Upper lobe of left lung (tissue), 6 donors: ENCODE measurements at regions not wholly inside any gene's neighbourhood (a gene's known extent, or its start where the extent isn't known, plus 50 kb on each side); places are given as distances from the start of the nearest gene placed in this dataset.

Source experiments
- ATAC-seq, 2 donors: fragments of 200-7000 bp; cut with Tn5 transposase; one replicate each; pipeline ENCODE4 v1.9.1; 2022; ENCODE audit warnings: mild to moderate bottlenecking in 2 of 2, moderate library complexity in 2 of 2; ENCODE audit not compliant: low FRiP score in 2 of 2
- DNase-seq, 2 donors: peaks; one replicate each; pipeline ENCODE4 v3.0.0-alpha.2; 2019 to 2020
- H3K27ac ChIP-seq, 4 donors: fragments of 200-600 bp; sonication (generic); one replicate each; pipeline ENCODE4 v1.5.1; 2016 to 2019
- H3K27me3 ChIP-seq, 4 donors: fragments of 200-600 bp; sonication (generic); one replicate each; pipeline ENCODE4 v1.5.1; 2017 to 2019
- H3K36me3 ChIP-seq, 4 donors: fragments of 200-600 bp; sonication (generic); one replicate each; pipeline ENCODE4 v1.5.1; 2016 to 2019
- H3K4me1 ChIP-seq, 4 donors: fragments of 200-600 bp; sonication (generic); one replicate each; pipeline ENCODE4 v1.5.1; 2018 to 2019
- H3K4me3 ChIP-seq, 4 donors: fragments of 200-600 bp; sonication (generic); one replicate each; pipeline ENCODE4 v1.5.1; 2017 to 2019; ENCODE audit warnings: mild to moderate bottlenecking in 2 of 4, moderate library complexity in 1 of 4
- H3K9me3 ChIP-seq, 4 donors: fragments of 200-600 bp; sonication (generic); one replicate each; pipeline ENCODE4 v1.5.1; 2018 to 2019
- EP300 ChIP-seq, 4 donors: sonication (generic); formaldehyde crosslinking; IDR thresholded peaks; one replicate each; pipeline ENCODE4 v1.5.1; 2017; ENCODE audit warnings: antibody characterized with exemption in 4 of 4, control low read depth in 2 of 4
- POLR2A ChIP-seq, 4 donors: fragments of 450-650 bp; IDR thresholded peaks; one replicate each; pipeline ENCODE4 v1.5.1; 2016 to 2017; ENCODE audit warnings: antibody characterized with exemption in 4 of 4, mild to moderate bottlenecking in 2 of 4
- POLR2AphosphoS5 ChIP-seq, 2 donors: sonication (generic); formaldehyde crosslinking; IDR thresholded peaks; one replicate each; pipeline ENCODE4 v1.5.1; 2017; ENCODE audit warnings: antibody characterized with exemption in 2 of 2
- WGBS, 2 donors: methylation state at CpG; one replicate each; pipeline ENCODE4 v1.1.5; 2017 to 2018; 5-methylcytosine and 5-hydroxymethylcytosine counted together
- TF ChIP-seq, protein P1 (sequence below), 6 experiments: fragments of 450-650 bp in 4 of 6; fragments of 200-600 bp in 2 of 6; sonication (generic) in 2 of 6; IDR thresholded peaks; one replicate each; pipeline ENCODE4 v1.5.1; 2016 to 2019; ENCODE audit warnings: antibody characterized with exemption in 6 of 6
- donor health status: DM: no; HTN: no; CAD: no; lungs with moderate emphysema.
- donor health status: DM: no; HTN: yes; CAD: no; lungs with severe emphysema.

DNA sequence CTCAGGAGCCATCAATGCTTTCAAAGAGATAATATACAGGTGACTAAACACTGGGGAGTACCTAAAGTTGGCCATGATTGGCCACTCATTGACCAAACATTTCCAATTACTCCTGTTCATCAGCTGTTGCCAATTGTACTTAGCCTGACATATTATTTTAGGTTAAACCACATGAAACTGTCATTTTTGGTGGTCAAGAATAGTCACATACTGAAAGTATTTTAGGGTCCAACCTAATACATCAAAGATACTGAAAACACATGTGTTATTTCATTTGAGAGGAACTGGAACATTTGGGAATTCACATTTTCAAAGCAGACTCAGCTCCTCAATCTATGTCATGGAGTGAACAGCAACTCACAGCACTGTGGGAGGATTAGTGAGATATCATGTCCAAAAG, 63.9 kb upstream of the KCNA5 start:
- Histone ChIP-seq H3K27me3 (no peaks in the 10 kb centered on the region), H3K27ac (no peak overlapping the region), H3K9me3 (no peaks in the 10 kb centered on the region), H3K4me3 (no peak overlapping the region), H3K36me3 (no peaks in the 10 kb centered on the region), H3K4me1 (no peaks in the 10 kb centered on the region)
- no peak for TF ChIP-seq POLR2AphosphoS5 (IDR thresholded peaks at IDR 0.05)
- TF ChIP-seq, protein P1, sequence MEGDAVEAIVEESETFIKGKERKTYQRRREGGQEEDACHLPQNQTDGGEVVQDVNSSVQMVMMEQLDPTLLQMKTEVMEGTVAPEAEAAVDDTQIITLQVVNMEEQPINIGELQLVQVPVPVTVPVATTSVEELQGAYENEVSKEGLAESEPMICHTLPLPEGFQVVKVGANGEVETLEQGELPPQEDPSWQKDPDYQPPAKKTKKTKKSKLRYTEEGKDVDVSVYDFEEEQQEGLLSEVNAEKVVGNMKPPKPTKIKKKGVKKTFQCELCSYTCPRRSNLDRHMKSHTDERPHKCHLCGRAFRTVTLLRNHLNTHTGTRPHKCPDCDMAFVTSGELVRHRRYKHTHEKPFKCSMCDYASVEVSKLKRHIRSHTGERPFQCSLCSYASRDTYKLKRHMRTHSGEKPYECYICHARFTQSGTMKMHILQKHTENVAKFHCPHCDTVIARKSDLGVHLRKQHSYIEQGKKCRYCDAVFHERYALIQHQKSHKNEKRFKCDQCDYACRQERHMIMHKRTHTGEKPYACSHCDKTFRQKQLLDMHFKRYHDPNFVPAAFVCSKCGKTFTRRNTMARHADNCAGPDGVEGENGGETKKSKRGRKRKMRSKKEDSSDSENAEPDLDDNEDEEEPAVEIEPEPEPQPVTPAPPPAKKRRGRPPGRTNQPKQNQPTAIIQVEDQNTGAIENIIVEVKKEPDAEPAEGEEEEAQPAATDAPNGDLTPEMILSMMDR (IDR thresholded peaks at IDR 0.05): no peak
- TF ChIP-seq POLR2A (IDR thresholded peaks at IDR 0.05): no peak
- TF ChIP-seq EP300 (IDR thresholded peaks at IDR 0.05): no peak
- ATAC-seq (no peak), DNase-seq (no peak)

DNA sequence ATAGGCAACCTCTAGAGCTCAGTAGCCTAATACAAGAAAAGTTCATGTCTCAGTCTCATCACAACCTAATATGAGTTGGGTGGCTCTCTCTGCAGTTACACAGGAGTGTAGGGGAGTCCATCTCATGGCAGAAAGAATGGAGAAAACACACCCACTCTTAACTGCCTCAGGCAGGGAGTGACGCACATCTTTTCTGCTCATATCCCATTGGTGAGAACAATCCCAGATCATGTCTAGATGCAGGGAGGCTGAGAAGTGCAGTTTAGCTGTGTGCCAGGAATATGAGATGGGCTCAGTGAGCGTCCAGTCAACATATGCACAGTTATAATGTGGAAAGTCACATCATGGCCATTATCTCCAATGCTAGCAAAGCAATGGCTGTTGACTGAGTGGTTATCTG, 59.3 kb upstream of the KCNA5 start:
- H3K27me3 ChIP-seq: no peaks in the 10 kb centered on the region
- TF ChIP-seq EP300 (IDR thresholded peaks at IDR 0.05) (no peak), POLR2AphosphoS5 (IDR thresholded peaks at IDR 0.05) (no peak), POLR2A (IDR thresholded peaks at IDR 0.05) (no peak)
- WGBS, 2 donors: 92 to 100% methylated on average over 2 of the region's 2 CpGs

DNA sequence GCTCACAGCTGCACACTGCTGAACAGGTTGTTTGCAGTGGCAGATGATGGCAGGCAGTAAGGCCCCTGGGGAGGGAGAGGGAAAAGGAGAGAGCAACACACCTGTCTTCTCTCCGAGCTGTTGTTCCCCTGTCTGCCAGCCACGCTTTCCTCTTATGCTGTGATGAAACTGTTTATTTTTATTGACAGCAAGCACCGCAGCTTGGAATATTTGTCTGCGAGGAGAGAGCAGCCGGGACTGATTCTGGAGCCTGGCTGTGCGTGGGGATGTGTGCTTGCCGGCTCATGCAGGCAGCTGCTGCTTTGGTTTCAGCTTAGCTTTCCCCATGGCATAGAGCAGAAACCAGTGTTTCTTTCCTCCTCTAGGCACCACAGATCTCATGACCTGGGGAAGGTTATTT, 58.7 kb upstream of the KCNA5 start:
- TF ChIP-seq POLR2A (IDR thresholded peaks at IDR 0.05): no peak
- no peak for TF ChIP-seq POLR2AphosphoS5 (IDR thresholded peaks at IDR 0.05)
- TF ChIP-seq, protein P1 (IDR thresholded peaks at IDR 0.05): no peak
- TF ChIP-seq EP300 (IDR thresholded peaks at IDR 0.05): no peak
- WGBS, 2 donors: 56 to 77% methylated on average over 7 of the region's 7 CpGs
- H3K9me3 ChIP-seq: no peaks in the 10 kb centered on the region
- no peaks in the 10 kb centered on the region for H3K27me3 ChIP-seq
- H3K4me3 ChIP-seq: no peak overlapping the region
- DNase-seq (no peak), ATAC-seq (no peak)
- H3K4me1 ChIP-seq: no peaks in the 10 kb centered on the region
- no peaks in the 10 kb centered on the region for H3K36me3 ChIP-seq
- H3K27ac ChIP-seq: no peak overlapping the region

More for the DNA sequence above, 59.3 kb upstream of the KCNA5 start:
- Histone ChIP-seq H3K4me1 (no peaks in the 10 kb centered on the region), H3K36me3 (no peaks in the 10 kb centered on the region), H3K4me3 (no peak overlapping the region), H3K9me3 (no peaks in the 10 kb centered on the region), H3K27ac (no peak overlapping the region)
- ATAC-seq (no peak), DNase-seq (no peak)

DNA sequence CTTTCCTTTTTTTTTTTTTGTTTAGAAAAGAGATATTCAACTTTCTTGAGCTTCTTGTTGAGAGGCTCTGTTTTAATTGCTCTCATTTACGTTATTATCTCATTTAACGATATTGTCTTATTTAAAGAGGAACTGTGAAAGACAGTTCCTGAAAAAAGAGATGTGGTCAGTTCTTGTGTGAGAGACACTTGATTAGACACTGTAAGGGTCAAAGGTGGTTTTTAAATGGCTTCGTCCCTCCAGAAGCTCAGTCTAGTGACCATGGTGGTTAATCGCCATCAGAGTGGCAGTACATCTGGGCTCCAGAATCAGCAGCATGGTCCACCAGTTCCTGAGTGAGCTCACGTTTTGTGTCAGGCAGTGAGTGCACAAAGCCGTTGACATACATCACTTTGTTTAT, 57.9 kb upstream of the KCNA5 start:
- TF ChIP-seq, protein P1 (IDR thresholded peaks at IDR 0.05): no peak
- TF ChIP-seq POLR2A (IDR thresholded peaks at IDR 0.05) (no peak), EP300 (IDR thresholded peaks at IDR 0.05) (no peak), POLR2AphosphoS5 (IDR thresholded peaks at IDR 0.05) (no peak)
- ATAC-seq: no peak

DNA sequence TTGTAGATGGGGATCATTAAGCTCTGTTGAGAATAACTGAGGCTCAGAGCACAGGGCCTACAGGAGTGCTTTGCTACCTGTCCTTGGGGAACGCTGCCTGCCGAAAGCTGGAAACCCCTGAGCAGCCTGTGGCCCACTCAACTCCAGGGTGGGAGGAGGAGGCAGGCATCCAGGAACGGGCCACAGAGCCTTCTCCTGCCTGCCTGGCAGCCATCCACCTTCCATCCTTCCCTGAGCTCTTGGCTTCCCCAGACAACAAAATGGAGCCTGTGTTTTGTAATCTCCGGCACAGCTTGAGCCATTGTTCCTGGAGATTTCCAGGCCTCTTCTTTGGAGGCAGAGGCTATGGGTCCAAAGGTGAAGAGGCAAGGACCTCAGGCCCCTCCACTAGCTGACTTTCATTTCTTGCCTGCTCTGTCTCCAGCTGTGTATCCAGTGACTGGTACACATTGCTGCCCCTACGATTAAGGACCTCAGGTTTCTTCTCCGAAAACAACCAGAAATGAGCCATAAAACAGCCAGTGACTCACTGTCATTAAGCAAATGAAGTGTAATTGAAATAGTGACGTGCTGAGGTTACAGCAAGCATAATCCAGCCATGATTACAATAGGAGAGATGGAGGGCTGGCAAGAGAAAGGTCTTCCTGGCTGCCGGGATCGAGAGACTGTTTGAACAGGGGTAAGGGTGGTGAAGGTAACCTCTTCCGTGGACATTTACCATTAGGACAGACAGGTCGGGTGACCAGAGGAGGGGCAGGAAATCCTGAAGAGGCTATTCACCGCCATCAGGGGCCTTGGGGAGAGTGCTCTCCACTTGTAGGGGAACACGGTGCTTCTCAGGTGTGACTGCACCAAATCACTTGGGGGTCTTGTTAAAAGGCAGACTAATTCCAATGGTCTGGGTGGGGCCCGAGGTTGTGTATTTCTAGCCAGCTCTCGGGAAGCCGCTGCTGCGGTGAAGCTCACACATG, 56.3 kb upstream of the KCNA5 start:
- no peak for ATAC-seq
- WGBS, 2 donors: 69 to 70% methylated on average over 16 to 17 of the region's 17 CpGs
- DNase-seq: no peak
- H3K36me3 ChIP-seq: no peaks in the 10 kb centered on the region
- no peak overlapping the region for H3K27ac ChIP-seq
- TF ChIP-seq POLR2A (IDR thresholded peaks at IDR 0.05): no peak
- TF ChIP-seq, protein P1 (IDR thresholded peaks at IDR 0.05): no peak
- no peak for TF ChIP-seq EP300 (IDR thresholded peaks at IDR 0.05)
- TF ChIP-seq POLR2AphosphoS5 (IDR thresholded peaks at IDR 0.05): no peak
- no peak overlapping the region for H3K4me3 ChIP-seq
- no peaks in the 10 kb centered on the region for H3K27me3 ChIP-seq
- no peaks in the 10 kb centered on the region for H3K9me3 ChIP-seq
- H3K4me1 ChIP-seq: no peaks in the 10 kb centered on the region

More for the DNA sequence above, 57.9 kb upstream of the KCNA5 start:
- no peak for DNase-seq
- Histone ChIP-seq H3K36me3 (no peaks in the 10 kb centered on the region), H3K4me3 (no peak overlapping the region), H3K4me1 (no peaks in the 10 kb centered on the region), H3K27ac (no peak overlapping the region), H3K9me3 (no peaks in the 10 kb centered on the region), H3K27me3 (no peaks in the 10 kb centered on the region)
- 68 to 83% methylated on average over 6 of the region's 6 CpGs for WGBS, 2 donors
